ENCODE measurements at regions not wholly inside any gene's neighbourhood (a gene's known extent, or its start where the extent isn't known, plus 50 kb on each side); places are given as distances from the start of the nearest gene placed in this dataset.

DNA sequence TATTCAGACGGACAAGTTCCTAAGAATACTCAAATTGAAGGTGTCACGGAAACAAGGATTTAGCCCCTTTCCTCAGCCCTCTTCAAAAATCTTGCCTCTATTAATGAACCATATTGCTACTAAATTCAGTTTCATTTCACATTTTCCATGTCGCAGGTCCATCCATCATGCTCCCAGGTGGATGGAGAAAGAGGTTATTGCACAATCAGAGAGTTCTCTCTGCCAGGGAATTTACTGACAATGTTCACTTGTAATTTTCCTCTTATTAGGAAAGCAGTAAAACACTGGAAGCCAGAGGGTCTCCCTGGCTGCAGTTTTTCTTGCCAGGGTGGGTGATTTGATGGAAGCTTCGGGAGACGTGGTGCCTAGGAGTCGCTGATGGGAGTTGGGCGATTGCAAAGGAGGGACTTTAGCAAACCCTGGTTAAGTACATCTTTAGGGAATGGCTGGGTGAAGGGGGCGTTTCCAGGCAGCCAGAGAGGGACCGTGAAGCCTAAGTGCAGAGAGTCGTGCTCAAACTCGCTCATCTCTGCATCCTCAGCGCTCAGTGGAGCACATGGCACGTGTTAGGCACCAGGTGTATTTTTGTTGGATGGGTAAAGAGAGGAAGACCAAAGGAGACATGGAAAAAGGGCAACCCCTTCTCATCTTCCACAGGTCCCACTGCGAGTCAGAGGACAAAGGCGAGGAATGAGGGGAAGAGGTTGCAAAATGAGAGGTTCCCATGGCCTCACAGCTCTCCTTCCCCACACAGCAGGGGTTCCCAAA, 321.9 kb upstream of the CDH4 start:
- Histone ChIP-seq H3K27ac (no peak overlapping the region), H3K4me3 (no peak overlapping the region), H3K4me1 (no peaks in the 10 kb centered on the region), H3K9me3 (no peaks in the 10 kb centered on the region), H3K36me3 (no peaks in the 10 kb centered on the region), H3K27me3 (ENCODE audit: low read depth) (no peaks in the 10 kb centered on the region)
- intact Hi-C loops (cut with DNase I), result no loop called here
- TF ChIP-seq, protein P1, sequence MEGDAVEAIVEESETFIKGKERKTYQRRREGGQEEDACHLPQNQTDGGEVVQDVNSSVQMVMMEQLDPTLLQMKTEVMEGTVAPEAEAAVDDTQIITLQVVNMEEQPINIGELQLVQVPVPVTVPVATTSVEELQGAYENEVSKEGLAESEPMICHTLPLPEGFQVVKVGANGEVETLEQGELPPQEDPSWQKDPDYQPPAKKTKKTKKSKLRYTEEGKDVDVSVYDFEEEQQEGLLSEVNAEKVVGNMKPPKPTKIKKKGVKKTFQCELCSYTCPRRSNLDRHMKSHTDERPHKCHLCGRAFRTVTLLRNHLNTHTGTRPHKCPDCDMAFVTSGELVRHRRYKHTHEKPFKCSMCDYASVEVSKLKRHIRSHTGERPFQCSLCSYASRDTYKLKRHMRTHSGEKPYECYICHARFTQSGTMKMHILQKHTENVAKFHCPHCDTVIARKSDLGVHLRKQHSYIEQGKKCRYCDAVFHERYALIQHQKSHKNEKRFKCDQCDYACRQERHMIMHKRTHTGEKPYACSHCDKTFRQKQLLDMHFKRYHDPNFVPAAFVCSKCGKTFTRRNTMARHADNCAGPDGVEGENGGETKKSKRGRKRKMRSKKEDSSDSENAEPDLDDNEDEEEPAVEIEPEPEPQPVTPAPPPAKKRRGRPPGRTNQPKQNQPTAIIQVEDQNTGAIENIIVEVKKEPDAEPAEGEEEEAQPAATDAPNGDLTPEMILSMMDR (IDR thresholded peaks at IDR 0.05), result no peak
- DNase-seq (no peak), ATAC-seq (no peak)

- TF ChIP-seq, protein P1 (IDR thresholded peaks at IDR 0.05), result no peak
- no peak for ATAC-seq
Measured at GRCh38 chr20:60931696-60932095, 320.4 kb upstream of the CDH4 start.

GRCh38 chr20:60934724-60935123, 317.3 kb upstream of the CDH4 start:
- Histone ChIP-seq H3K36me3 (no peaks in the 10 kb centered on the region), H3K4me1 (no peaks in the 10 kb centered on the region), H3K27me3 (ENCODE audit: low read depth) (no peaks in the 10 kb centered on the region), H3K4me3 (no peak overlapping the region), H3K9me3 (no peaks in the 10 kb centered on the region), H3K27ac (no peak overlapping the region)
- intact Hi-C loops (cut with DNase I), result no loop called here
- no peak for ATAC-seq
- no peak for DNase-seq
- TF ChIP-seq, protein P1 (IDR thresholded peaks at IDR 0.05), result no peak

More at GRCh38 chr20:60931696-60932095, 320.4 kb upstream of the CDH4 start:
- Histone ChIP-seq H3K4me3 (no peak overlapping the region), H3K27me3 (ENCODE audit: low read depth) (no peaks in the 10 kb centered on the region), H3K27ac (no peak overlapping the region), H3K36me3 (no peaks in the 10 kb centered on the region), H3K4me1 (no peaks in the 10 kb centered on the region), H3K9me3 (no peaks in the 10 kb centered on the region)
- intact Hi-C loops (cut with DNase I), result no loop called here
- DNase-seq, result no peak

DNA sequence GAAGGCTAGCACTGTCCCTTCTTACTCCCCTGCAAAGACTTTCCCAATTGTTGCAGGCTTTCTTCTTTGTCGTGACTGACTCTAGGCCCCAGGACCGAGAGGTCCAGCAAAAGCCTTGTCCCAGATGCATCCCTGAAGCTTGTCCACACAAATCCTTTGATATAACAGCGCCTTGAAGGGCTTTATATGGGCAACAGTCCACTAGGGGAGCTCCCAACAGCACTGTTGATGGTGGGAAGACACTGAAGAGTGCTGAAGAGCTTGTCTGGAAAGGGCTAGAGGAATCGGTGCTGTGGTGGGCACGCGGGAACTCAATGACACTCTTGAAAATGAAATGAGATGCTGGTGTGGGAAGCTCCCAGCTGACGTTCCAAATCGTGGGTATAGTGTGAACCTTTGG, 316.1 kb upstream of the CDH4 start:
- ATAC-seq, result no peak
- DNase-seq, result no peak
- Histone ChIP-seq H3K4me1 (no peaks in the 10 kb centered on the region), H3K36me3 (no peaks in the 10 kb centered on the region), H3K27me3 (ENCODE audit: low read depth) (no peaks in the 10 kb centered on the region), H3K9me3 (no peaks in the 10 kb centered on the region), H3K4me3 (no peak overlapping the region), H3K27ac (no peak overlapping the region)
- intact Hi-C loops (cut with DNase I), result no loop called here
- TF ChIP-seq, protein P1 (IDR thresholded peaks at IDR 0.05), result no peak

DNA sequence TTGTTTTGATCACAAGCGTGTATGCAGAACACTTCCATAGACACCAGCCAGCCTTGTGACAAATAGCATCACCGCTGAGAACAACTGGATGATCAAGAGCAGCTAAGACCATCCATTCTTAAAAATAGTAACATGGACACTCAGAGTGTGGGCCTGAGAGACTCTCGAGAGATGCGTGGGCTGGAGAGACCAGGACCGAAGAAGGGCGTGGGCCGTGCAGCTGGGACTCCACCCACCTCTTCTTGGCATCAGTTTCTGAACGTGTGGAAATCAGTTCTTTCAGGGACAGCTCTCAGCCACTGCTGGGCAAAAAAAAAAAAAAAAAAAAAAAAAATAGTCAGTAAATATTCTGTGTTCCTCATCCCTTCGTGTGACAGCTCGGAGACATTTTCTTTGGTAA, 314.5 kb upstream of the CDH4 start:
- H3K9me3 ChIP-seq, result no peaks in the 10 kb centered on the region
- intact Hi-C loops (cut with DNase I), result no loop called here
- no peak for ATAC-seq
- no peak for DNase-seq
- H3K4me3 ChIP-seq, result no peak overlapping the region
- H3K36me3 ChIP-seq, result no peaks in the 10 kb centered on the region
- H3K27ac ChIP-seq, result no peak overlapping the region
- no peaks in the 10 kb centered on the region for H3K27me3 ChIP-seq (ENCODE audit: low read depth)
- H3K4me1 ChIP-seq, result no peaks in the 10 kb centered on the region
- TF ChIP-seq, protein P1 (IDR thresholded peaks at IDR 0.05), result no peak
